ENCODE measurements at regions not wholly inside any gene's neighbourhood (a gene's known extent, or its start where the extent isn't known, plus 50 kb on each side); places are given as distances from the start of the nearest gene placed in this dataset.

- no peak for DNase-seq (ENCODE audit: extremely low read depth, insufficient read length)
- no peak overlapping the region for H3K4me3 ChIP-seq (replicated peaks; ENCODE audit: low read depth, low read length)
- no peaks in the 10 kb centered on the region for H3K36me3 ChIP-seq (ENCODE audit: control insufficient read depth, insufficient read depth, low read length)
- H3K27me3 ChIP-seq (replicated peaks; ENCODE audit: control insufficient read depth, insufficient read depth, low read length) = no peaks in the 10 kb centered on the region
- TF ChIP-seq, protein P1, sequence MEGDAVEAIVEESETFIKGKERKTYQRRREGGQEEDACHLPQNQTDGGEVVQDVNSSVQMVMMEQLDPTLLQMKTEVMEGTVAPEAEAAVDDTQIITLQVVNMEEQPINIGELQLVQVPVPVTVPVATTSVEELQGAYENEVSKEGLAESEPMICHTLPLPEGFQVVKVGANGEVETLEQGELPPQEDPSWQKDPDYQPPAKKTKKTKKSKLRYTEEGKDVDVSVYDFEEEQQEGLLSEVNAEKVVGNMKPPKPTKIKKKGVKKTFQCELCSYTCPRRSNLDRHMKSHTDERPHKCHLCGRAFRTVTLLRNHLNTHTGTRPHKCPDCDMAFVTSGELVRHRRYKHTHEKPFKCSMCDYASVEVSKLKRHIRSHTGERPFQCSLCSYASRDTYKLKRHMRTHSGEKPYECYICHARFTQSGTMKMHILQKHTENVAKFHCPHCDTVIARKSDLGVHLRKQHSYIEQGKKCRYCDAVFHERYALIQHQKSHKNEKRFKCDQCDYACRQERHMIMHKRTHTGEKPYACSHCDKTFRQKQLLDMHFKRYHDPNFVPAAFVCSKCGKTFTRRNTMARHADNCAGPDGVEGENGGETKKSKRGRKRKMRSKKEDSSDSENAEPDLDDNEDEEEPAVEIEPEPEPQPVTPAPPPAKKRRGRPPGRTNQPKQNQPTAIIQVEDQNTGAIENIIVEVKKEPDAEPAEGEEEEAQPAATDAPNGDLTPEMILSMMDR (IDR thresholded peaks at IDR 0.05; ENCODE audit: insufficient read depth, low read length, poor library complexity, severe bottlenecking) = no peak
Observed at GRCh38 chr14:51513933-51514332, 137.8 kb upstream of the FRMD6 start.

DNA sequence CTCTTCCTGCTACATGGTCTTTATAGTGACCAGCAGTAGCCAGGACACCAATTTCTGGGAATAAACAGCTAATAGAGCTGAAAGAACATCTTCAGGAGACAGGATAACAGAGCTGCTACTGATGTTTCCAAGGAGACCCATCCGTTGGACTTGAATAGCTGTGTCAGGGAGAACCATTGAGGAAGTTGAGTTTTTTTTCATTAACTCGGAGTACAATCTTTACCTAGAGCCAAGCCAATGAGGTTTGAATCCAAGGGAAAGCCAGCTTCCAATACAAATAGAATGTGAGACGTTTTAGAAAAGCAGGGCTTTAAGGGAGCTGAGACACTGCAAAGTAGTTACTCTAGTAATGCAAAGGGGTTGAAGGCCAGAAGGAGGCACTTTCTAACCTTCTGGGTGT, 136.1 kb upstream of the FRMD6 start:
- TF ChIP-seq, protein P1 (IDR thresholded peaks at IDR 0.05; ENCODE audit: insufficient read depth, low read length, poor library complexity, severe bottlenecking) = no peak

GRCh38 chr14:51516706-51517395, 134.9 kb upstream of the FRMD6 start:
- TF ChIP-seq, protein P1 (IDR thresholded peaks at IDR 0.05; ENCODE audit: insufficient read depth, low read length, poor library complexity, severe bottlenecking) = no peak
- no peak for DNase-seq (ENCODE audit: extremely low read depth, insufficient read length)

More for the DNA sequence above, 136.1 kb upstream of the FRMD6 start:
- no peaks in the 10 kb centered on the region for H3K36me3 ChIP-seq (ENCODE audit: control insufficient read depth, insufficient read depth, low read length)
- no peak overlapping the region for H3K4me3 ChIP-seq (replicated peaks; ENCODE audit: low read depth, low read length)
- DNase-seq (ENCODE audit: extremely low read depth, insufficient read length) = no peak
- H3K27me3 ChIP-seq (replicated peaks; ENCODE audit: control insufficient read depth, insufficient read depth, low read length) = no peaks in the 10 kb centered on the region

GRCh38 chr14:51518280-51518679, 133.4 kb upstream of the FRMD6 start:
- Histone ChIP-seq H3K27me3 (replicated peaks; ENCODE audit: control insufficient read depth, insufficient read depth, low read length) (no peaks in the 10 kb centered on the region), H3K4me3 (replicated peaks; ENCODE audit: low read depth, low read length) (no peak overlapping the region), H3K36me3 (ENCODE audit: control insufficient read depth, insufficient read depth, low read length) (no peaks in the 10 kb centered on the region)
- TF ChIP-seq, protein P1 (IDR thresholded peaks at IDR 0.05; ENCODE audit: insufficient read depth, low read length, poor library complexity, severe bottlenecking) = no peak
- DNase-seq (ENCODE audit: extremely low read depth, insufficient read length) = no peak

More at GRCh38 chr14:51516706-51517395, 134.9 kb upstream of the FRMD6 start:
- Histone ChIP-seq H3K27me3 (replicated peaks; ENCODE audit: control insufficient read depth, insufficient read depth, low read length) (no peaks in the 10 kb centered on the region), H3K36me3 (ENCODE audit: control insufficient read depth, insufficient read depth, low read length) (no peaks in the 10 kb centered on the region), H3K4me3 (replicated peaks; ENCODE audit: low read depth, low read length) (no peak overlapping the region)

DNA sequence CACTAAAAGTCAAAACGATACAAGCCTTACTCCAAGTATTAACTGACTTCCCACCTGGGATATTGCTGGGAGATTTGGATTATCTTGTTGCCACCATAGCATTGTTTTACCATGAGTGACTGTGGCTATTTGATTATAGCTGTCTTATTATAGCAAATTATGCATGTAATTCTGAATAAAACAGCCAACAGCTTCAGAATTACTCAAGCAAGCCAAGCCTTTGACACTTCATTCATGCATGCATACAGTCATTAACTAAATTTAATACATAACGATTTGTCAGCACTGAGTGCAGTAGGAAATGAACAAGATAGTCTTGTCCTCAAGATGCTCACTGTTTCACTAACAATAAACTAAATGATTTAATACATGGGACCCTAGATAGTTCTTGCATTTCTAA, 133.0 kb upstream of the FRMD6 start:
- Histone ChIP-seq H3K4me3 (replicated peaks; ENCODE audit: low read depth, low read length) (no peak overlapping the region), H3K27me3 (replicated peaks; ENCODE audit: control insufficient read depth, insufficient read depth, low read length) (no peaks in the 10 kb centered on the region), H3K36me3 (ENCODE audit: control insufficient read depth, insufficient read depth, low read length) (no peaks in the 10 kb centered on the region)
- no peak for DNase-seq (ENCODE audit: extremely low read depth, insufficient read length)
- TF ChIP-seq, protein P1 (IDR thresholded peaks at IDR 0.05; ENCODE audit: insufficient read depth, low read length, poor library complexity, severe bottlenecking) = no peak

Data from GM06990 (cell line).